A673 (cell line): ENCODE measurements at regions not wholly inside any gene's neighbourhood (a gene's known extent, or its start where the extent isn't known, plus 50 kb on each side); places are given as distances from the start of the nearest gene placed in this dataset.

ENCODE experiments used
- CTCF ChIP-seq: fragments of 300-800, 200-600 bp; sonication (generic); conservative IDR thresholded peaks from 2 replicates; pipeline ENCODE4 v1.5.1; 2017; ENCODE audit warnings: low read depth, mild to moderate bottlenecking, antibody characterized with exemption, low read length, moderate library complexity, mixed read lengths
- EZH2 ChIP-seq: fragments of 200-600 bp; sonication (generic); IDR thresholded peaks from 2 replicates; pipeline ENCODE4 v1.6.1; 2017; ENCODE audit warnings: borderline replicate concordance, low read depth, mild to moderate bottlenecking, mixed read lengths, antibody characterized with exemption, low read length; ENCODE audit not compliant: poor library complexity, severe bottlenecking

GRCh38 chr3:81045976-81046375 is 715.5 kb downstream of the GBE1 start:
- no peak for TF ChIP-seq CTCF
- TF ChIP-seq EZH2: no peak
